ENCODE measurements at regions not wholly inside any gene's neighbourhood (a gene's known extent, or its start where the extent isn't known, plus 50 kb on each side); places are given as distances from the start of the nearest gene placed in this dataset.

DNA sequence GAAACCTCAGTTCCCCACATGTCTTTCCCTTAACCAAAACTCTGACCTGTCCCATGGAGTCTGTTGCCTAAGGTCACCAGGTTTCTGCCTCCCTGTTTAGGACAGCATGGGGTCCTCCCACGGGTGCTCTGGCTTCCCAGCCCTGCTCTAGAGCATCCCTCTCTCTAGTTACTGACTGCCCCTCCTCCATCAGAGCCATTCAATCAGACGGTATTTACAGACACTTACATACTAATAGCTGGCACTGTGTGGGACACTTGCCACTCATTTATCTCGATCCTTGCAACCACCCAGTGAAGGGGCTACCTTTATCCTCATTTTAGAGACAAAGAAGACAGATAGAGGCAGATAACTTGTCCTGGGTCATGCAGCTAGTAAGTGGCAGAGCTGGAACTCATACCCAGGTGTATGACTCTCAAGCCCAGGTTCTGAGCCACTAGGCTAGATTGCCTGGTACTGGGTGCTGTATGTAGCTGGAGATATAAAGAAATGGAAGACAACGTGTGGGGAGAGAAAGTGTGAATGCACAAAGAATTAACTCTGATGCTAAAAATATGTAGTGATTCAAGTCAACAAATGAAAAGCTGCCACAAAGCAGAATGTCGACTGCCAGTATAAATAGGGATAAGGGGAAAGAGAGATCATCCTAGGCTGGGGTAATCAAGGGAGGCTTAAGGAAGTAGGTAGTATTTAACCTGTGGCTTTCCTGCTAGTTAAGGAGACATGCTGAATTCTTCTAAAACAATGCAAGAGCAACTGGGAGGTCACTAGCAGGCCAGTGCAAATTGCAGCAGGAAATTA lies 52.5 kb upstream of the PDE8B start:
- H3K4me2 ChIP-seq (ENCODE audit: insufficient read depth, low read length) = no peak overlapping the region
- no peaks in the 10 kb centered on the region for H3K36me3 ChIP-seq (ENCODE audit: insufficient read depth, low read length)
- no peak overlapping the region for H3K4me3 ChIP-seq (ENCODE audit: insufficient read depth, low read length)
- peaks cover 12% of the 10 kb centered on the region for H3K27me3 ChIP-seq (ENCODE audit: insufficient read depth, low read length)
- no peak for DNase-seq (ENCODE audit: insufficient read length, low spot score, missing footprints)
- no peaks in the 10 kb centered on the region for H3K9me3 ChIP-seq (ENCODE audit: low read depth, low read length)
- no peaks in the 10 kb centered on the region for H3K79me2 ChIP-seq (ENCODE audit: insufficient read depth, low read length)
- TF ChIP-seq, protein P1, sequence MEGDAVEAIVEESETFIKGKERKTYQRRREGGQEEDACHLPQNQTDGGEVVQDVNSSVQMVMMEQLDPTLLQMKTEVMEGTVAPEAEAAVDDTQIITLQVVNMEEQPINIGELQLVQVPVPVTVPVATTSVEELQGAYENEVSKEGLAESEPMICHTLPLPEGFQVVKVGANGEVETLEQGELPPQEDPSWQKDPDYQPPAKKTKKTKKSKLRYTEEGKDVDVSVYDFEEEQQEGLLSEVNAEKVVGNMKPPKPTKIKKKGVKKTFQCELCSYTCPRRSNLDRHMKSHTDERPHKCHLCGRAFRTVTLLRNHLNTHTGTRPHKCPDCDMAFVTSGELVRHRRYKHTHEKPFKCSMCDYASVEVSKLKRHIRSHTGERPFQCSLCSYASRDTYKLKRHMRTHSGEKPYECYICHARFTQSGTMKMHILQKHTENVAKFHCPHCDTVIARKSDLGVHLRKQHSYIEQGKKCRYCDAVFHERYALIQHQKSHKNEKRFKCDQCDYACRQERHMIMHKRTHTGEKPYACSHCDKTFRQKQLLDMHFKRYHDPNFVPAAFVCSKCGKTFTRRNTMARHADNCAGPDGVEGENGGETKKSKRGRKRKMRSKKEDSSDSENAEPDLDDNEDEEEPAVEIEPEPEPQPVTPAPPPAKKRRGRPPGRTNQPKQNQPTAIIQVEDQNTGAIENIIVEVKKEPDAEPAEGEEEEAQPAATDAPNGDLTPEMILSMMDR (IDR thresholded peaks at IDR 0.05; ENCODE audit: extremely low read depth, low read depth, low read length) = no peak
- H4K20me1 ChIP-seq (ENCODE audit: insufficient read depth, low read length) = no peaks in the 10 kb centered on the region
- no peak overlapping the region for H3K27ac ChIP-seq (ENCODE audit: low read depth, low read length)
- H3K4me1 ChIP-seq (ENCODE audit: insufficient read depth, low read length) = no peaks in the 10 kb centered on the region
- H2AFZ ChIP-seq (ENCODE audit: low read length) = no peak overlapping the region

DNA sequence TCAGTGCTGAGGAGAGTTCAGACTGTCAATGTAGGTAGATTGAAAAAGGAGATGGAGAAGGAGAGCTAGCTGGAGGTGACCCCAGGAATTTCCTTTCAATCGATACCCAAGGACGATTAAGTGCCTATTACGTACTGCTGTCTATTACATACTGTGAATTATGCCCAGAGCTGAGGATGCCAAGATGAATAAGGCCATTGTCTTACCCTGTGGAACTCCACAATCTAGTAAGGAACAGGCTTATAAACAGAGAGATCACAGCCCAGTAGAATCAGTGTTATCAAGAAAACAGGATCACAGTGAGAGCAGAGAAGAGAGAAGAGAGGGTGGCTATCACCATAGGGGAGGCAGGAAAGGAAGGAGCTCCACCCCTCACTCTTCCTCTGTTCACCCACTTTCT lies 54.1 kb upstream of the PDE8B start:
- peaks cover 12% of the 10 kb centered on the region for H3K27me3 ChIP-seq (ENCODE audit: insufficient read depth, low read length)
- DNase-seq (ENCODE audit: insufficient read length, low spot score, missing footprints) = no peak

DNA sequence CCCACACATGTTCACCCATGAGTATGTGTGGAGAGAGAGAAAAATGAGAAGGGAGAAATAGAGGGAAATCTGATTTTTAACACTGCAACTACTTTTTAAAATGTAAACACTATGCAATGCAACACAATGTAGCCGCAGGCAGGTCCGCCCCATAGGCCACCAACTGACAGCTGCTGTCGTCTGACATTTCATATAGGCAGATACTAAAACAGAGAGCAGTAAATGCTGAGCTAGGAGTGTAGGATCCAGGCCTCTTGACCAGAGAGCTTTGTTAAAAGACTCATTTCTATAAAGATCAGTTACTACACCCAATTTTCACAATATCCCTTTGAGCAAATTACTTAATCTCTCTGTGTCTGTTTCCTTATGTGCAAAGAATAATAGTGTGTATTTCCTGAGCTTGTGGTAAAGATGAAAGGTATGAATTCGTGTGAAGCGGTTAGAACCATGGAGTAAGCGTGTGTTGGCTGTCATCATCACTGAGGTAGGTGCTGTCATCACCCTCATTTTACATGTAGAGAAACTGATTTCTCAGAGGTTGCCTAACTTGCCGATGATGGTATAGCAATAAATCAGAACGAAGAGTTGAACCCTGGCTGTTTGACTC lies 55.2 kb upstream of the PDE8B start:
- Histone ChIP-seq H3K4me1 (ENCODE audit: insufficient read depth, low read length) (no peaks in the 10 kb centered on the region), H3K27me3 (ENCODE audit: insufficient read depth, low read length) (peaks cover 12% of the 10 kb centered on the region), H3K27ac (ENCODE audit: low read depth, low read length) (no peak overlapping the region), H3K4me3 (ENCODE audit: insufficient read depth, low read length) (no peak overlapping the region), H3K4me2 (ENCODE audit: insufficient read depth, low read length) (no peak overlapping the region), H3K36me3 (ENCODE audit: insufficient read depth, low read length) (no peaks in the 10 kb centered on the region), H2AFZ (ENCODE audit: low read length) (no peak overlapping the region), H4K20me1 (ENCODE audit: insufficient read depth, low read length) (no peaks in the 10 kb centered on the region), H3K79me2 (ENCODE audit: insufficient read depth, low read length) (no peaks in the 10 kb centered on the region), H3K9me3 (ENCODE audit: low read depth, low read length) (no peaks in the 10 kb centered on the region)
- DNase-seq (ENCODE audit: insufficient read length, low spot score, missing footprints) = no peak
- TF ChIP-seq, protein P1 (IDR thresholded peaks at IDR 0.05; ENCODE audit: extremely low read depth, low read depth, low read length) = no peak

More for the DNA sequence above, 54.1 kb upstream of the PDE8B start:
- Histone ChIP-seq H3K4me2 (ENCODE audit: insufficient read depth, low read length) (no peak overlapping the region), H3K27ac (ENCODE audit: low read depth, low read length) (no peak overlapping the region), H3K9me3 (ENCODE audit: low read depth, low read length) (no peaks in the 10 kb centered on the region), H3K4me1 (ENCODE audit: insufficient read depth, low read length) (no peaks in the 10 kb centered on the region), H4K20me1 (ENCODE audit: insufficient read depth, low read length) (no peaks in the 10 kb centered on the region), H3K4me3 (ENCODE audit: insufficient read depth, low read length) (no peak overlapping the region), H3K79me2 (ENCODE audit: insufficient read depth, low read length) (no peaks in the 10 kb centered on the region), H2AFZ (ENCODE audit: low read length) (no peak overlapping the region), H3K36me3 (ENCODE audit: insufficient read depth, low read length) (no peaks in the 10 kb centered on the region)
- TF ChIP-seq, protein P1 (IDR thresholded peaks at IDR 0.05; ENCODE audit: extremely low read depth, low read depth, low read length) = no peak

- Histone ChIP-seq H3K27me3 (ENCODE audit: insufficient read depth, low read length) (peaks cover 8% of the 10 kb centered on the region), H3K4me3 (ENCODE audit: insufficient read depth, low read length) (no peak overlapping the region), H4K20me1 (ENCODE audit: insufficient read depth, low read length) (no peaks in the 10 kb centered on the region), H2AFZ (ENCODE audit: low read length) (no peak overlapping the region), H3K9me3 (ENCODE audit: low read depth, low read length) (no peaks in the 10 kb centered on the region), H3K36me3 (ENCODE audit: insufficient read depth, low read length) (no peaks in the 10 kb centered on the region), H3K79me2 (ENCODE audit: insufficient read depth, low read length) (no peaks in the 10 kb centered on the region), H3K4me1 (ENCODE audit: insufficient read depth, low read length) (no peaks in the 10 kb centered on the region), H3K4me2 (ENCODE audit: insufficient read depth, low read length) (no peak overlapping the region), H3K27ac (ENCODE audit: low read depth, low read length) (no peak overlapping the region)
- TF ChIP-seq, protein P1 (IDR thresholded peaks at IDR 0.05; ENCODE audit: extremely low read depth, low read depth, low read length) = no peak
- no peak for DNase-seq (ENCODE audit: insufficient read length, low spot score, missing footprints)
Measured at GRCh38 chr5:77152441-77152840, 58.0 kb upstream of the PDE8B start.
